Naive B cell (primary cell): ENCODE measurements at regions not wholly inside any gene's neighbourhood (a gene's known extent, or its start where the extent isn't known, plus 50 kb on each side); places are given as distances from the start of the nearest gene placed in this dataset.
"Not testable (repeated sequence)": the region's sequence is repeated elsewhere in the genome, so short reads cannot be mapped to it uniquely, and the experiment has no call there.

Experiments
- ATAC-seq, 2 donors: fragments of 150-1000 bp; cut with Tn5 transposase; 2 replicates each; pipeline ENCODE4 v1.10.0; 2021; ENCODE audit warnings: low read depth in 2 of 2, mild to moderate bottlenecking in 2 of 2, moderate library complexity in 2 of 2
- DNase-seq: peaks from one replicate; pipeline ENCODE4 v3.0.0; 2022
- H3K27ac Mint-ChIP-seq, 6 donors: one replicate each; pipeline ENCODE4 v1.8.0; 2020 to 2022; ENCODE audit warnings: mild to moderate bottlenecking in 6 of 6, mixed read lengths in 6 of 6, moderate library complexity in 5 of 6, inconsistent platforms in 2 of 6
- H3K27me3 Mint-ChIP-seq, 3 donors: one replicate each; pipeline ENCODE4 v1.8.0; 2021 to 2022; ENCODE audit warnings: mixed read lengths in 3 of 3, mild to moderate bottlenecking in 1 of 3
- H3K36me3 Mint-ChIP-seq, 2 donors: one replicate each; pipeline ENCODE4 v1.8.0; 2020 to 2022; ENCODE audit warnings: mixed read lengths in 2 of 2, inconsistent platforms in 1 of 2, mild to moderate bottlenecking in 1 of 2
- H3K4me1 Mint-ChIP-seq, 3 donors: one replicate each; pipeline ENCODE4 v1.8.0; 2020 to 2022; ENCODE audit warnings: mixed read lengths in 3 of 3, inconsistent platforms in 1 of 3, mild to moderate bottlenecking in 1 of 3, moderate library complexity in 1 of 3
- H3K4me3 Mint-ChIP-seq, 8 donors: one replicate each; pipeline ENCODE4 v1.8.0; 2020 to 2022; ENCODE audit warnings: mild to moderate bottlenecking in 8 of 8, mixed read lengths in 8 of 8, moderate library complexity in 8 of 8, inconsistent platforms in 2 of 8
- H3K9me3 Mint-ChIP-seq, 7 donors: one replicate each; pipeline ENCODE4 v1.8.0; 2020 to 2022; ENCODE audit warnings: mixed read lengths in 7 of 7, mild to moderate bottlenecking in 5 of 7, inconsistent platforms in 2 of 7, moderate library complexity in 1 of 7

DNA sequence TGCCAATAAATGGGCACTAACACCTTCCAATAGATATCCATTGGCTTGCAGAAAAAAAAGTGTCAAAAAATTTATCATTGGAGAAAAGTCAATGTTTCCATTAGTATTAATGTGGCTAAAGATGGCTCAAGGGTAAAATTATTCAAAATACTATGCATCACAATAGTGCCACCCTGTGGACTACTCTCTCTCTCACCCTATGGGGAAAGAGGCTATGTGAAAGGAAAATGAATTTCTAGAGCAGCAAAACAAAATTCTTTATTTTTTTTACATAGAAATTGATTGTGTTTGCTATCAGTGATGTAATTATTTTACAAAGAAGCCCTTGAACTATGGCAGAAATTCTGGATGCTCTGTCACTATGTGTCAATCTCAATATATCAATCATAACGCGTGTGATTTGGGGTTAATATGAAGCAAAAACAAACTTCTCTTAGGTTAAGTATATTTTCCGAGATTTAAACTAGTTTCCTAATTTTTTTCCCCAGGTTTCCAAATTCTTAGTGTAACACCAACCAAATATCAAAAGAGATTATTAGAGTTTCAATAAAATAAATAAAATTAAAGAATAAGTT, 193.9 kb downstream of the USP22 start:
- H3K27ac Mint-ChIP-seq, H3K9me3 Mint-ChIP-seq, H3K36me3 Mint-ChIP-seq, H3K4me3 Mint-ChIP-seq: not testable (repeated sequence)
- H3K27me3 Mint-ChIP-seq, result peaks cover 21 to 30% (median 25%) of the 10 kb centered on the region in 3 donors
- ATAC-seq, result peak in 1 of 2 donors; percentile 55
- peaks cover 0 to 18% (median 10%) of the 10 kb centered on the region in 3 donors for H3K4me1 Mint-ChIP-seq
- DNase-seq, result peak; percentile 28

DNA sequence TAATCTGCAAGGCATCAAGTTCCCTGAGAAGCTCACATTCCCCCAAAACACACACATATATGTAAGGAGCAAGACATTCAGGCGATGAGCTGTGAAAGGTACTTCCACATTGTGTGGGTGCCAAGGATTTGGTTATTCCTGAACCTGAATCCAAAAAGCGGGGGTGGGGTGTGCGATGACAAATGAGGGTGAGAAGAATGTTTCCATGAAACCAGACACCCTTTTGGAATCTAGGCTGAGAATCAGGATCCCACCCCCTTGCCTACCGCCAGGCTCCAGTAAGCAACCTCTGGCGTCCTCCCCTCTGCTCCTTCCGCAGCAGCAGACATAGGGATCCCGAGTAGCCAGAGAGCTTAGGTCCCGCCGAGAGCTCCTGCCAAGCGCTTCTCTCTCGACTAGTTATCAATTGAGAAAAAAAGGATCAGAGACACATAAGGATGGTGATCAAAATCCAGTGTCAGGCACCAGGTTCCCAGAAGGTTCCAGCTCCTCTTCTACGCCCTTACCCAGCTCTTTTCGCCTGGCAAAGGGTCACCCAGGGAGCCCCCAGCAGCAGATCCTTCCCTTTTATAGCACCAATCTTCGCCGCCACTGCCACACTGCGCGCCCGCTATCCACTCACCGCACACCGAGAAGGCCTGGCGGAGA, 191.1 kb downstream of the USP22 start:
- not testable (repeated sequence) for DNase-seq, H3K27ac Mint-ChIP-seq, H3K36me3 Mint-ChIP-seq, H3K9me3 Mint-ChIP-seq, ATAC-seq
- H3K27me3 Mint-ChIP-seq, result peaks cover 28 to 43% (median 31%) of the 10 kb centered on the region in 3 donors
- H3K4me3 Mint-ChIP-seq, result peak overlapping the region in 6 of 8 donors; percentile 57 to 87 (median 74)
- H3K4me1 Mint-ChIP-seq, result peaks cover 0 to 18% (median 10%) of the 10 kb centered on the region in 3 donors

DNA sequence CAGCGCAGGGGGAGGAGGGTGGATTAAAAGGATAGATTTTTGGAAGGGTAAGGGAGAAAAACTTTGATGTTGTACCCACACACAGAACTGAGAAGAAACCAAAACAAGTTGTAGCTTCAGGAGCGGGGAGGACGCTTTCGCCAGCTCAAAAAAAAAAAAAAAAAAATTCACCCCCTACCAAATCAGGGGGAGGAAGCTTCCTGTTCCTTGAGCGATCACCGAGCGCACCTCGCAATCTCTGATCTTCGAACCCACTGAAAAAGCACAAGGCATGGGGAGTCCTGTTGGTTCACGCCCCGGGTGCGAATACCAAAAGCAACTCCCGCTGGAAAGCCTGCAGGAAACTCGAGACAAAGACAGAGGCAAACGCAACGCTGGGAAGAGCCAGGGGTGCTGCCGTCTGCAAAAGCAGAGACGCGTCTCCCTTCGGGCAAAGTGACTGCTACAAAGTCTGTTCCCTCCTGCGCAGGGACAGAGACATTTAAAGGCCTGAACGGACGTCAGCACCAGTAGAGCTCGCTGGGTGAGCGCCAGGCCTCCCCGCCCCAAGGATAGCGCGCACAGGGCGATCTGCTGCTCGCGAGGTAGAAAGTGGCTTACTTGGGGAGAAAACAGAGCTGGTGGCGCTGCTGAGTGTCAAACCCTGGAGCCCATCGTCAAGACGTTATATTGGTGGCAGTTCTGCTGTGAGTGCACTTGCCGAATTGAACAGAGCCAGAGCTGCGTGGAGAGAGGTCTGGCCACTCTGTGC, 190.4 kb downstream of the USP22 start:
- Mint-ChIP-seq H3K27ac (no peak overlapping the region), H3K9me3 (no peaks in the 10 kb centered on the region), H3K4me1 (peaks cover 0 to 18% (median 10%) of the 10 kb centered on the region in 3 donors), H3K27me3 (peaks cover 28 to 46% (median 31%) of the 10 kb centered on the region in 3 donors), H3K36me3 (no peaks in the 10 kb centered on the region), H3K4me3 (peak overlapping the region in 7 of 8 donors; percentile 57 to 87 (median 77))
- peak; percentile 12 to 54 for ATAC-seq
- no peak for DNase-seq

DNA sequence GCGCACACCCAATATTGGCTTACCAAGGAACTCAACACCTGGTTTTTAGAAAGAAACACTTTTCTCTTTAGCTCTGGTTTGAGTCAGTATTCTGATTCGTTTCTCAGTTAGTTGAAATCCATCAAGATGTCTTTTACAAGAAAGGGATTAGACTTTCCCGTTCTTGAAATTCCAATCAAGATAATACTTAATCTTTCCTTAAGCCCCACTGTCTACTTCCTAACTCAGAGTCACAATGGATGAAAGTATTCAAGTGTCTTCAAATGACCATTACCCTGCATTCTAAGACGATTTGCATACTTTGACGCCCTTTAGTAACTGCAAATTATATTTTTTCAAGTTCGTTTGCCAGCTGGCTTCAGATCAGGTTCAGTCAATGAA, 189.8 kb downstream of the USP22 start:
- H3K9me3 Mint-ChIP-seq, result no peaks in the 10 kb centered on the region
- DNase-seq (no peak), ATAC-seq (no peak)
- H3K36me3 Mint-ChIP-seq, result no peaks in the 10 kb centered on the region
- H3K27ac Mint-ChIP-seq, result no peak overlapping the region
- peak overlapping the region in 7 of 8 donors; percentile 57 to 87 (median 77) for H3K4me3 Mint-ChIP-seq
- H3K4me1 Mint-ChIP-seq, result peaks cover 0 to 18% (median 10%) of the 10 kb centered on the region in 3 donors
- peaks cover 28 to 46% (median 32%) of the 10 kb centered on the region in 3 donors for H3K27me3 Mint-ChIP-seq

DNA sequence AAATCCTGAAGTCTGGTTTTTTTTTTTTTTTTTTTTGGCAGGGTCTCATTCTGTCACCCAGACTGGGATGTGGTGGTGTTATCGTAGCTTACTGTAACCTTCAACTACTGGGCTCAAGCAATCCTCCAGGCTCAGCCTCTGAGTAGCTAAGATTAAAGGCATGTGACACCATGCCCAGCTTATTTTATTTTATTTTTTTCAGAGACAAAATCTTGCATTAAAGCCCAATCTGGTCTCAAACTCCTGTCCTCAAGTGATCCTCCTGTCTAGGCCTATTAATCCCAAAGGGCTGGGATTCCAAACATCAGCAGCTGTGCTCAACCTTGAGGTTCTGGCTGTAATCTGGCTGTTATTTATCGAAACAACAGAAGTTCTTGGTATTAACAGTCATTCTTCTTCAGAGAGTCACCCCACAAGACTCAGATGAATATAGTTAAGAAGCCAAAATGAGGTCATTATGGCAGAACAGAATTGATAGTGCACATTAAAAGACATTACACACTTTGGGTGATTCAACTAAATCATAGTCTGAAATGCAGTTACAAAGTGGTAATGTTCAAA, 186.8 kb downstream of the USP22 start:
- peaks cover 22 to 46% (median 39%) of the 10 kb centered on the region in 3 donors for H3K27me3 Mint-ChIP-seq
- not testable (repeated sequence) for DNase-seq, H3K36me3 Mint-ChIP-seq, H3K27ac Mint-ChIP-seq, ATAC-seq, H3K4me3 Mint-ChIP-seq, H3K9me3 Mint-ChIP-seq
- H3K4me1 Mint-ChIP-seq, result peaks cover 0 to 18% (median 10%) of the 10 kb centered on the region in 3 donors

DNA sequence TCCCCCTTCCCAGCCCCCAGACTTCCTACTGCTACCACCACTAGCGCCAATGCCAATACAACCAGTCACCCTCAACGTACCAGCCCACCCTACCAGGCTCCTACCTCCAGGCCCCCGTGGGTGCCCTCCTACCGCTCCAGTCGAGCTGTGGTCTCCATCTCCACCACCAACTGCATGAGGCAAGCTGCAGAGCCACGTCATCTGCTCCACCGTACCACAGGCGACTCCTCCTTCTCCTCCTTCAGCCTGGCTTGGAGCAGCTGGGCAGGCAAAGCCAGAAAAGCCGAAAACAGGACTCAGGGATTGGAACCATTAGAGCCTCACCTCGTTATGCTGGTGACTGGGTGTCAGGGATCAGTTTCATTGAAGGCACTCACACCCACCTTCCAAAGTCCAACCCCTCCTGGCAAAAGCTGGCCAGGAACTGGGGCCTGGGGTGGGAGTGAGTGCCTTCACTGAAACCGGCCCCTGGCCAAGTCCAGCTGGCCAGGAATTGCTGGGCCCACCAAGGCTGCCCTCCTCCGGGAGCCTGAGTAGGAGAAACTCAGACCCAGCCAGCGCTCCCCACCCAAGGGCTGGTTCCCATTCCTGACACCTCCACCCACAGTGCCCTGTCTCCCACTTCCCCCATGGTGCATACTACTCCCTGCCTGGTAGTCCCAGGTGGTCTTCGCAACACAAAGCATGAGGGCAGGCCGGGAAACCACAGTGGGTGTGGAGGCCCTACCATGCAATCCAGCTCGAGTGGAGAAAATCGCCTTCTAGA, 176.2 kb downstream of the USP22 start:
- DNase-seq, H3K36me3 Mint-ChIP-seq, H3K4me3 Mint-ChIP-seq, H3K4me1 Mint-ChIP-seq, ATAC-seq, H3K9me3 Mint-ChIP-seq: not testable (repeated sequence)
- Mint-ChIP-seq H3K27me3 (peaks cover 13 to 27% (median 26%) of the 10 kb centered on the region in 3 donors), H3K27ac (peak overlapping the region in 2 of 6 donors; percentile 22 to 25)

DNA sequence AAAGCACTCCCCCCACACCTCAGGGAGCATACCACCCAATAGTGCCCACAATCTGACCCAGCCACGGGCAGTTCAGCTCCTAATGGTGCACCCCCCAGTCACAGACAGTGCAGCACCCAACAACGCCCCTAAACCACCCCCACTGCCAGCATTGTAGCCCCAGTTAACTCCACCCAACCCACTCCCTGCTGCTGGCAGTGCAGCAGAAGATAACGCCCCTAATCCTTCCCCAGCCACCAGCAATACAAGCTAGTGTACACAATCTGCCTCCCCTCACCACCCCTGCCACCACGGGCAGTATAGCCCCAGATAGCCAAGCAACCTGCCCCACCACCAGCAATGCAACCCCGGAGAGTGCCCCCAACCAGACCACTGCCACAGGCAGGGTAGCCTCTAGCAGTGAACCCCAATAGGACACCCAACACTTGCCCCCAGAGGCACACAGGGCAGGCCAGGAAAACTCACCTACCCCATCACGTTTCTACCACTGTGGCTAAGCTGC, 175.3 kb downstream of the USP22 start:
- DNase-seq, ATAC-seq, H3K27ac Mint-ChIP-seq, H3K4me1 Mint-ChIP-seq, H3K36me3 Mint-ChIP-seq, H3K4me3 Mint-ChIP-seq, H3K9me3 Mint-ChIP-seq: not testable (repeated sequence)
- peaks cover 13 to 22% (median 22%) of the 10 kb centered on the region in 3 donors for H3K27me3 Mint-ChIP-seq

DNA sequence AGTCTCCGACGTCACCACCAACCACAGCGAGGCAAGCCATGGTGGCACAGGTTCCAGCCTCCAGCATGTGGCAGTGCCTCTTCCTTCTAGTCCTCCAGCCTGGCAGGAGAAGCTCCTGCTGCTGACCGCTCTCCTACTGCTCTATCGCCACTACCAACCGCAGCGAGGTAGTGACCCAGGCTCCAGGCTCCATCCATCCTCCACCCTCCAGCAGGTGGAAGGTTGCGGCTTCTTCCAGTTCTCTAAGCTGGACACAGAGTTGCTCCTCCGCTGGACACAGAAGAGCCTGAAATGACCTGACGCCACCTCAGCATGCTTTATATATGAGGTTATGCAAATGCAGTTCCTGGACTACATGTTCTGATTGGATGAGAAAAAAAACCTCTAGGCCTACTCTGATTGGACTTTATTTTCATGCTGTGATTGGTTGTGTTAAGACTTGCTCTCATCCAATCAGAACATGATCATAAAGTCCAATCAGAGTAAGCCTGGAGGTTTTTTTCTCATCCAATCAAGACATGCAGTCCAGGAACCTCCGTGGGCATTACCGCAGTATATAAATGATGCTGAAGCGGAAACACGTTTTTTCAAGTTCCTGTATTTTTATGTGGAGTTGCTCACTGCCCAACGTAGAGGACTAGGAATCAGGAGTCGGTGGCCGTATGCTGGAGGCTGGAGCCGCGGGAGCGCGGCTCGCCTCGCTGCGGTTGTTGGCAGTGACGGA, 174.7 kb downstream of the USP22 start:
- H3K9me3 Mint-ChIP-seq, H3K4me3 Mint-ChIP-seq, H3K36me3 Mint-ChIP-seq, H3K4me1 Mint-ChIP-seq, ATAC-seq, DNase-seq, H3K27ac Mint-ChIP-seq: not testable (repeated sequence)
- peaks cover 13 to 22% (median 22%) of the 10 kb centered on the region in 3 donors for H3K27me3 Mint-ChIP-seq

DNA sequence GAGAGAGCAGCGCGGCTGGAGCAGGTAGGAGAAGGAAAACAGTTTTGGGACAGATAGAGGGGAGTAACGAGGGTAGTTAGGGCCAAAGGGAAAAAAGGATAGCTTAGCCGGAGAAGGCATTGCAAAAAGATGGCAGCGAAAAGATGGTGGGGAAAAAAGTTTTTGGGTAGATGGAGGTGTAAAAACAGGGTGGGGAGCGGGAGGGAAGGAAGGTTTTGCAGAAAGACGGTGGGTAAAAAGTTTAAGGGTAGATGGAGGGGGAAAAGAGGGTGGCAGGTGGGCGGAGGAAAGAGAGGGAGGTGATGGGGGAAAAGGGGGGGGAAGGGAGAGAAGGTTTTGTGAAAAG, 174.2 kb downstream of the USP22 start:
- H3K36me3 Mint-ChIP-seq, H3K9me3 Mint-ChIP-seq, H3K4me1 Mint-ChIP-seq, H3K4me3 Mint-ChIP-seq, ATAC-seq, DNase-seq, H3K27ac Mint-ChIP-seq: not testable (repeated sequence)
- H3K27me3 Mint-ChIP-seq, result peaks cover 13 to 22% (median 22%) of the 10 kb centered on the region in 3 donors

DNA sequence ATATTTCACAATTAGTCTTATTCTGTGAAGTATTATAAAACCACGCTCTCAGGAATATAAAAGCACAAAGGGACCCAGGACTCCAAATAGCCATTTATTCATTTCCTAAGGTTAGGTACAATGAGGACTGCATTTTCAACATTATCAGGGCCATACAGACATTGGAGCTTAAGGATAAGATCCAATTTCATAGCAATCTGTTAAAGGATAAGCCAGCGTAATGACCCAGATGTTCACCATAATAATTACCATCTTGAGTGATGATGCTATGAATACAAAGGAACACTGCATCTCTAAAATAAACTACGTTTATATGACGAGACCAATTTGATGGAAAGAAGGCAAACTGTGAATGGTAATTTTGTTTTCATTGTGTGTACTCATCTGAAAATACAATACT, 169.6 kb downstream of the USP22 start:
- not testable (repeated sequence) for H3K36me3 Mint-ChIP-seq, H3K27ac Mint-ChIP-seq
- H3K27me3 Mint-ChIP-seq, result peaks cover 4 to 15% (median 7%) of the 10 kb centered on the region in 3 donors

DNA sequence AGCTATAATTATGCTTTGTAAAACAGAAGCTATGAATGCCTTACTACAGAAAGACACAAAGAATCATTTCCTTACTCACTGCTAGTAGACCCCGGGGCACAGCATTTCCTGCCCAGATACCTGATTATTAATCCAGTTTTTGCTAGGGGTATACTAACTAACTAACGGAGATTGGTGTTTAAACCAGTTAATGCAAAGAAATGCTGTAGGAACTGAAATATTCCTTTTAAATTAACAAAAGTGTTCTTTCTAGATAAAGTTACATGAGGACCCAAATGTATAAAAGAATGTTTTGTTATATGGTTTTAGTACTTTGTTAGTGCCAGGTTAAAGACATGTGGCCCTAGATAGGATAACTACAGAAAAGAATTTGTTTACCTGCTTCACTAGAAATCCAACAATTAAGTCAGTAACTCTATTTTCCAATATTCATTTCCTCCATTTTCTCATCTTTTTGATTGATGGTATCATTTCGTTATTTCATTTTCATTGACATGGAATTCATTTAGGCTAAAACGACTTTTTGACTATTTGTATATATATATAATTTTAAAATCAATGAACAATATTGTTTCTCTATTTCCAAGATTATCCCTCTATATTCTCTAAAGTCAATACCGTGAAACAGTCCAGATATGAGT, 169.0 kb downstream of the USP22 start:
- H3K9me3 Mint-ChIP-seq, H3K36me3 Mint-ChIP-seq, H3K27ac Mint-ChIP-seq, H3K4me3 Mint-ChIP-seq, ATAC-seq, DNase-seq, H3K4me1 Mint-ChIP-seq: not testable (repeated sequence)
- H3K27me3 Mint-ChIP-seq, result peaks cover 6 to 19% (median 10%) of the 10 kb centered on the region in 3 donors

More for the DNA sequence above, 169.6 kb downstream of the USP22 start:
- not testable (repeated sequence) for H3K4me1 Mint-ChIP-seq, H3K4me3 Mint-ChIP-seq, ATAC-seq, DNase-seq, H3K9me3 Mint-ChIP-seq

DNA sequence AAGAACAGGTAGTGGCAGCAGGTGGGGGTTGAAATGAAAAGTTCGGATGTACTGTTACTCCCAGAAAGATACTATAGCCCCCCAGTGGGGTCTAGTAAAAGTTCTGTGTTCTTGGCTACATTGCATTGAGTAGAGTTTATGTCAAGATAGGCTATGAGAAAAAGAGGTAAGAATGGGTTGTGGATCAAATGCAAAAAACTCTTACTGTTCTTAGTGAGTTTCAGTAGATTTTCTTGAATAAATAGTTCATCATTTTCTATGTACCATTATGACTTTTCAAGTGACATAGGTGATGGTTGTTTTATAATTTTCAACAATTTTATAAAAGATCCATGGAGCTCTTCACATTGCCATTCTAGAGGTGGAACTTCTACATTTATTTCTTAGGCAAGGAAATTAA, 165.4 kb downstream of the USP22 start:
- H3K27ac Mint-ChIP-seq, H3K4me3 Mint-ChIP-seq, ATAC-seq, H3K9me3 Mint-ChIP-seq, H3K36me3 Mint-ChIP-seq, H3K4me1 Mint-ChIP-seq, DNase-seq: not testable (repeated sequence)
- peaks cover 16 to 37% (median 26%) of the 10 kb centered on the region in 3 donors for H3K27me3 Mint-ChIP-seq
